ENCODE measurements at regions not wholly inside any gene's neighbourhood (a gene's known extent, or its start where the extent isn't known, plus 50 kb on each side); places are given as distances from the start of the nearest gene placed in this dataset.

DNA sequence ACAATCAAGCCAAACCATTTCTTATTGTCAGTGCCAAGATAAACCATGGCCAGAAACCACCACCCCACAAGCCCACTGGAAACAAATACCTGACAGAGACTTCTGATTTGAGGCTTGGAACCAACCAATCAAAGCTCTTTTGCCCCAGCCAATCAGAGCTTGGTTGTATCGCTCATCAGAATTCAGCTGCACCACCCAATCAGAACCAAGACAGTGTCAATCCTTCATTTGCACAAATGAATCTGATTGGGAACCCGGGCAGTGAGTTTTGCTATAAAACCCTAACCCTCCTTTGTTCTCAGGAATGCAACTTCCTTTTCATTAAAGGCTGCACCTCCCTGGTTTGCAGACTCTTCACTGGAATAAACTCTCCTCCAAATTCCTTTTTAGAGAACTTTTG is 87.4 kb downstream of the ELAPOR2 start:
- WGBS, 2 donors: 85 to 95% methylated on average over 2 of the region's 2 CpGs
- H3K4me3 ChIP-seq: no peak overlapping the region
- H3K4me1 ChIP-seq: no peaks in the 10 kb centered on the region
- H3K27ac ChIP-seq: no peak overlapping the region
- no peak for DNase-seq (ENCODE audit: low spot score in 2 of 2)
- TF ChIP-seq EP300 (IDR thresholded peaks at IDR 0.05): no peak
- no peak for TF ChIP-seq POLR2A (IDR thresholded peaks at IDR 0.05)
- TF ChIP-seq, protein P1, sequence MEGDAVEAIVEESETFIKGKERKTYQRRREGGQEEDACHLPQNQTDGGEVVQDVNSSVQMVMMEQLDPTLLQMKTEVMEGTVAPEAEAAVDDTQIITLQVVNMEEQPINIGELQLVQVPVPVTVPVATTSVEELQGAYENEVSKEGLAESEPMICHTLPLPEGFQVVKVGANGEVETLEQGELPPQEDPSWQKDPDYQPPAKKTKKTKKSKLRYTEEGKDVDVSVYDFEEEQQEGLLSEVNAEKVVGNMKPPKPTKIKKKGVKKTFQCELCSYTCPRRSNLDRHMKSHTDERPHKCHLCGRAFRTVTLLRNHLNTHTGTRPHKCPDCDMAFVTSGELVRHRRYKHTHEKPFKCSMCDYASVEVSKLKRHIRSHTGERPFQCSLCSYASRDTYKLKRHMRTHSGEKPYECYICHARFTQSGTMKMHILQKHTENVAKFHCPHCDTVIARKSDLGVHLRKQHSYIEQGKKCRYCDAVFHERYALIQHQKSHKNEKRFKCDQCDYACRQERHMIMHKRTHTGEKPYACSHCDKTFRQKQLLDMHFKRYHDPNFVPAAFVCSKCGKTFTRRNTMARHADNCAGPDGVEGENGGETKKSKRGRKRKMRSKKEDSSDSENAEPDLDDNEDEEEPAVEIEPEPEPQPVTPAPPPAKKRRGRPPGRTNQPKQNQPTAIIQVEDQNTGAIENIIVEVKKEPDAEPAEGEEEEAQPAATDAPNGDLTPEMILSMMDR (IDR thresholded peaks at IDR 0.05): no peak
- H3K9me3 ChIP-seq: no peaks in the 10 kb centered on the region
- H3K36me3 ChIP-seq: no peaks in the 10 kb centered on the region
- no peaks in the 10 kb centered on the region for H3K27me3 ChIP-seq

DNA sequence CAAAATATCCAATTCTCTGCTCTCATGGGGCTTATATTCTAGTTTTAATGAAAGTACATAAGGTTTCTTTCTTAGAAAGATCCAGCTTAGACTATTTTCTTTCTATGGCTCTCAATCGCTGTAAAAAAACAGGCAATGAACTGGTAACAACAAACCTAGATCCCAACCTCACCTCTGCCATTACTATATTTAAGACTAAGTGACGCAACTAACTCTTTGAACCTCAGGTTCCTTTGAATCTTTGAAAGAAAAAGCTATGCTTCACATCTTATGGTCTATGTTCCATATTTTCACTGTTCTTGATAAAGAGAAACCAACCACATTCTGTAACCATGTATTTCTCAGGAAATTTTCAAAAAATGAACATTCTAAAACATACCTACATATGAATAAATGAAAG is 88.5 kb downstream of the ELAPOR2 start:
- WGBS, 2 donors: 95% methylated on average over 2 of the region's 2 CpGs
- TF ChIP-seq, protein P1 (IDR thresholded peaks at IDR 0.05): no peak
- Histone ChIP-seq H3K9me3 (no peaks in the 10 kb centered on the region), H3K36me3 (no peaks in the 10 kb centered on the region), H3K4me3 (no peak overlapping the region), H3K27me3 (no peaks in the 10 kb centered on the region), H3K4me1 (no peaks in the 10 kb centered on the region), H3K27ac (no peak overlapping the region)
- no peak for DNase-seq (ENCODE audit: low spot score in 2 of 2)

DNA sequence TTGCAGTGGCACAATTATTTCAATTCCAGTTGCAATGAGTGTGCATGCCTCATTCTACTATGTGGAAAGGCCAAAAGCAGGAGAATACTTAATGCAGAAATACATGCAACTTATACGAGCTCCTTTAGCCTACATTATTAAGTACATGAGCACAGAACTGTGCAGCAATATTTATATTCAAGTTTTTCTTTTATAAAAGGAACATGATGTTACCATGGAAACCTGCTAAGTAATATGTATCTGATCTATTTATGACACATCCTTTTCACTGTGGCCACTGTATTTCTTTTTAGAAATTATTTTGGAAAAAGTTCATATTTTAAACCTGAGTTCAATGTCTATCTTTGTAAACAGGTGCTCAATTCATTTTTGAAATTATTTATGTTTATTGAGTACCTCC is 88.9 kb downstream of the ELAPOR2 start:
- H3K27me3 ChIP-seq: no peaks in the 10 kb centered on the region
- WGBS, 2 donors: 77 to 82% methylated on average over 1 of the region's 1 CpG
- no peaks in the 10 kb centered on the region for H3K9me3 ChIP-seq
- DNase-seq (ENCODE audit: low spot score in 2 of 2): no peak
- TF ChIP-seq, protein P1 (IDR thresholded peaks at IDR 0.05): no peak
- no peaks in the 10 kb centered on the region for H3K36me3 ChIP-seq
- no peaks in the 10 kb centered on the region for H3K4me1 ChIP-seq
- H3K27ac ChIP-seq: no peak overlapping the region
- no peak overlapping the region for H3K4me3 ChIP-seq

DNA sequence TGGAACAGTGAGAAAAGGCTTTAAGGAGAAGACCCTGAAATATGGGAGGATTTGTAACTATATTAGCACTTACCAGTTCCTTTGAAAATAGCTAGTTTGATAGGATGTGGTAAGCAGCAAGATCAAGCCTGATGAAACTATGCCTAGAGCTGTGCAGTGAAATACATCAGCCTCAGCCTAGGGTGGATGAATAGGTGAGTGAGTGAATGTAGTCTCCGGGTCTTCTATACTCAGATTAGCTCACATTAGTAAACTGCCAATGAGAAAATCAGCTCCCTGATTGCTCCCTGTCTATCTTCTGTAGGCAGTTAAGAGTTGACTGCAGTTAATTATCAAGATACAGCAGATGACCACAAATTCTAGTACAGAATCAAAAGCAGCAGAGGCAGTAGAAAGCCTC is 89.6 kb downstream of the ELAPOR2 start:
- Histone ChIP-seq H3K27me3 (no peaks in the 10 kb centered on the region), H3K4me3 (no peak overlapping the region), H3K27ac (no peak overlapping the region), H3K4me1 (no peaks in the 10 kb centered on the region), H3K9me3 (no peaks in the 10 kb centered on the region), H3K36me3 (no peaks in the 10 kb centered on the region)
- WGBS, 2 donors: 70 to 74% methylated on average over 1 of the region's 1 CpG
- DNase-seq (ENCODE audit: low spot score in 2 of 2): no peak
- no peak for TF ChIP-seq POLR2A (IDR thresholded peaks at IDR 0.05)
- TF ChIP-seq, protein P1 (IDR thresholded peaks at IDR 0.05): no peak
- TF ChIP-seq EP300 (IDR thresholded peaks at IDR 0.05): no peak

DNA sequence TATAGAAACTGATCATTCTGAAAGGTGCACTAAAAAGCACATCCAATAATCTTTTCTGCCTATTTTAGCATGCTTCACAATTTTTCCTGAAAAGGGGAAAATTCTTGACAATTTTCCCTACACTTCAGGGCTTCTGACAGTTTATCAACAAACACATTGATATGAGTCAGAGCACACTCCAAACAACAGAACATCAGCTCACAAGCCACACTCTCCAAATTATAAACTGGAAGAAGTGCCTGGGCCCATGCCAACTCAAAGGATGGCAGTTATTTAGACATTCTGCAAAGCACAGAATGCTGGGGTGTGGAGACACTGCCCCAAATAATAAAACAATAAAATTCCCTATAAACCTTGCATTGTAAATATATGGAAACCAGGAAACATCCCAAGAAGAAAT is 90.8 kb downstream of the ELAPOR2 start:
- Histone ChIP-seq H3K9me3 (no peaks in the 10 kb centered on the region), H3K36me3 (no peaks in the 10 kb centered on the region), H3K4me3 (no peak overlapping the region), H3K27ac (no peak overlapping the region), H3K27me3 (no peaks in the 10 kb centered on the region), H3K4me1 (no peaks in the 10 kb centered on the region)
- no peak for DNase-seq (ENCODE audit: low spot score in 2 of 2)
- TF ChIP-seq POLR2A (IDR thresholded peaks at IDR 0.05) (no peak), EP300 (IDR thresholded peaks at IDR 0.05) (no peak)
- TF ChIP-seq, protein P1 (IDR thresholded peaks at IDR 0.05): no peak
